Left colon (tissue), 2 donors: ENCODE measurements at regions not wholly inside any gene's neighbourhood (a gene's known extent, or its start where the extent isn't known, plus 50 kb on each side); places are given as distances from the start of the nearest gene placed in this dataset.

Experiments used
- ATAC-seq: fragments of 200-7000 bp; cut with Tn5 transposase; one replicate; pipeline ENCODE4 v1.9.1; 2020; ENCODE audit warnings: mild to moderate bottlenecking, moderate library complexity
- DNase-seq, 2 donors: peaks; one replicate each; pipeline ENCODE4 v3.0.0-alpha.2; 2020
- intact Hi-C, 2 donors: fragments of 100-400 bp; cut with DNase I in 1 of 2; cut with micrococcal nuclease in 1 of 2; formaldehyde crosslinking; loops; one replicate each; pipeline versions ENCODE4 v1.11.2 to v1.14.0; 2022; cut with DNase I, micrococcal nuclease
- donor health status: DM: no; HTN: no; CAD: no.
- donor health status: DM: yes; HTN: yes; CAD: no.

GRCh38 chr1:17957588-17958267, 149.9 kb upstream of the IGSF21 start:
- ATAC-seq: no peak

DNA sequence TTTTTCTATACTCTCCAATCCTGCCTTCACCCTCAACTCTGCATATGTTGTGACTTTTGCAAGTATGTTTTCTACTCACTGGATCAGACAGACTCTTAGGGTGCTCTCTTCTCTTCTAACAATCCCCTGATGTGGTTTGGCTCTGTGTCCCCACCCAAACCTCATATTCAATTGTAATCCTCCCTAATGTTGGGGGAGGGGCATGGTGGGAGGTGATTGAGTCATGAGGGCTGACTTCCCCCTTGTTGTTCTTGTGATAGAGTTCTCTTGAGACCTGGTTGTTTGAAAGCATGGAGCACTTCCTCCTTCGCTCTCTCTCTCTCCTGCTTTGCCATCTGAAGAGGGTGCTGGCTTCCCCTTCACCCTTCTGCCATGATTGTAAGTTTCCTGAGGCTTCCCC, 148.9 kb upstream of the IGSF21 start:
- ATAC-seq (no peak), DNase-seq (no peak)
- intact Hi-C loops: no loop called here

More at GRCh38 chr1:17957588-17958267, 149.9 kb upstream of the IGSF21 start:
- intact Hi-C loops: no loop called here
- DNase-seq: no peak

DNA sequence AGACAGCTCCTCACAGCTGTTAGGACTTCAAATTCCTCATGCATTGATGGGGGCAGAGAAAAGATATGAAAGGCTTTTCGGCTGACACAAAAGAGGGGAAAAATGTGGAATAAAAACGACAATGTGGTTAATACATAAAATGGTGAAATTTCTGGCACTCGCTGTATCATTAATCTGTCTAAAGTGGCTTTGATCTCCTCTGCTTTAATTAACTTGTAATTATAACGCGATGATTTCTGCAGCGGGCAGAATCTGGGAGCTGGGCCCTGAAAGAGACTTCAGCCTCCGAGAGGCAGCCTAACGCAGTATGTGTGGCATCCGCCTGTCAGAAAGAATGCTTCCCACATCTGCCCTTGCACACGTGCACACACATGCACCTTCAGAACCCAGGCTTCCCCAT, 144.1 kb upstream of the IGSF21 start:
- DNase-seq: no peak
- intact Hi-C loops: no loop called here
- ATAC-seq: no peak

DNA sequence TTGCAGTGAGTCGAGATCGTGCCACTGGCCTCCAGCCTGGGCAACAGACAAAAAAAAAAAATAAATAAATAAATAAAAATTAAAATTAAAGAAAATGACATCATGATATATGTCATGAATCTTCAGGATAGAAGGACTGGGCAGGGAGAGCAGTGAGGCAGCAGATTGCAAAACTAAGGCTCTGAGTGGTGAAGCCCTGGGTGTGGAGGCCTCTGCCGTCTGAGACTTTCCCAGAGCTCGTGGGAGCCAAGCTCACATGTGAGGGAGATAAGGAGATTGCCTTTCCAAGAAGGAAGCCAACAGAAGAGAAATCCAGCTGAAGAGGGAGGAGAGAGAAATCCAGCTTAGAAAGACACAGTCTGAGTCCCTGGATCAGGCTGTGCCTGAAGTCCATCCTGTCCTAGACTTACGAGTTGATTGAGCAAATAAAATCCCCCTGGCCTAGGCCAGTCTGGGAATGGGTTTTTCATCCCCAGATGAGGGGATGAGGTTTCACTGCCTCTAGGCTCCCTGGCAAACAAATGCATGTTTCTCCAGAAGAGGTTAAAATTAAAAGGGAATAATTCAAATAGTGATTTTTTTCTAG, 142.0 kb upstream of the IGSF21 start:
- no peak for DNase-seq
- intact Hi-C loops: no loop called here
- no peak for ATAC-seq

- ATAC-seq (no peak), DNase-seq (no peak)
- intact Hi-C loops: no loop called here
Observed at GRCh38 chr1:17966341-17966740, 141.3 kb upstream of the IGSF21 start.

DNA sequence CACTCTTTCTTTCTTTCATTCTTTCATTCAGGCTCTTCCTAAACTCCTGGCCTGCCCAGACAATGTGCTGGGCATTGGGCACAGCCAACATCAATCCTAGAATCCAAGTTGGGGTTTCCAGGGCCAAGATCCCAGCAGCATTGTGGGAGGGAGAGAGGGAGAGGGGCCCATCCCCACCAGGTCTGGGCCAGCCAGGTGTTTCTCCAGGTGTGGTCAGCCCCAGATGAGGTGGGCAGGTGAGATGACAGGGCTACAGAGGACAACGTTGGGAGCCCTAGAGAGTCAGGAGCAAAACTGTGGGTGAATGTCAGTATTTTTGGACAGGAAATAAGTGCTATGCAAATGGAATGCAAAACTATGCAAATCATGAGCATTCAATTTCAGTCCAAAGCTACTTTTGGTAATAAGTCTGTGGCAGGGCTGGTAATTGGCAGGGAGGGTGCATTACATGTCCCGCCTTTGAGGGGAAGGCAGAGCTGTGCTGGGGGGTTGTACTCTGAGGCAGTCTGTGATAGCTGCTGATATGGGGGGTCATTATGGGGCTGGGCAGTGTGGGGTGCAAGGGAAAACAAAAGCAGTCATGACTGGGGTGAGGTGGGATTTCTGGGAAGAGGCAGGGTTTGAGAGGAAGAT, 139.9 kb upstream of the IGSF21 start:
- intact Hi-C loops: no loop called here
- DNase-seq: no peak
- ATAC-seq: no peak

- intact Hi-C loops: no loop called here
Observed at GRCh38 chr1:17970757-17971156, 136.8 kb upstream of the IGSF21 start.

GRCh38 chr1:17973694-17974093, 133.9 kb upstream of the IGSF21 start:
- no peak for DNase-seq
- no peak for ATAC-seq
- intact Hi-C loops: no loop called here

More at GRCh38 chr1:17970757-17971156, 136.8 kb upstream of the IGSF21 start:
- no peak for DNase-seq
- ATAC-seq: no peak

GRCh38 chr1:17976854-17977253, 130.7 kb upstream of the IGSF21 start:
- ATAC-seq (no peak), DNase-seq (no peak)
- intact Hi-C loops: no loop called here

- no peak for ATAC-seq
- DNase-seq: no peak
Observed at GRCh38 chr1:17978016-17978415, 129.6 kb upstream of the IGSF21 start.

DNA sequence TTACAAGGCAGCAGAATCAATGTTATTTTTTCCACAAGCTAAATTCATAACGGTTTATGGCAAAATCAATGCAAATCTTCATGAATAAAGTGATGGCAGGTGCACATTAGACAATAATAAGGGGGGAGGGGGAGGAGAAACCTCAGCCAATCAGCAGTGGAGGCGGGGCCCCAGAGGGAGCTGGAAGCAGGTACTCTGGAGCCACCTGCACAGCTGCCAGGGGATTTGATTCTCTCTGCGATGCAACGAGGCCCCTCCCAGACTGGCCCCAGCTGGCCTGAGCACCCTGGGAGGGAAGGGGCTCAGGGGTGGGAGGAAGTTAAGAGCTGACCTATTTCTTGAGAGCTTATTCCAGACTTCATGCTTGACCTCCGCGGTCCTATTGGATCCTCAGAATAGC, 127.8 kb upstream of the IGSF21 start:
- intact Hi-C loops: no loop called here
- ATAC-seq (no peak), DNase-seq (no peak)

More at GRCh38 chr1:17978016-17978415, 129.6 kb upstream of the IGSF21 start:
- intact Hi-C loops: no loop called here

DNA sequence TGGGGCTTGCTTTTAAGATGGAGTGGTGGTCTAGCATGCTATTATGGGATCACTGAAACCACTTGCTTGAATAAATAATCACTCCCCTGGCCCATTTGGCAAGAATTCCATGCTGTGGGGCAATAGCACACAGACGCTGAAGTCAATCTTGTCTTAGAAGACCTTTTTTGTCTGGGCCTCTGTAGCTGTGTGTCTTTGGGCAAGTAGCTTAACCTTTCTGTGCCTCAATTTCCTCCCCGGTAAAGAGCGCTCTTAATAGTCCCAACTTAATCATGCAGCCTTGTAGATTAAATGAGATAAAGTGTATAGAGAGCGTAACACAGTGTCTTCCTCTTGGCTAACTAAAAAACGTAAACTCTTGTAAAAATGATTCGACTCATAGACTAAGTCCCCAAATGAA, 125.4 kb upstream of the IGSF21 start:
- ATAC-seq: no peak
- intact Hi-C loops: no loop called here
- DNase-seq: no peak

GRCh38 chr1:17984583-17984982, 123.0 kb upstream of the IGSF21 start:
- intact Hi-C loops: no loop called here
- ATAC-seq (no peak), DNase-seq (peak in 1 of 2 donors; percentile 42)

DNA sequence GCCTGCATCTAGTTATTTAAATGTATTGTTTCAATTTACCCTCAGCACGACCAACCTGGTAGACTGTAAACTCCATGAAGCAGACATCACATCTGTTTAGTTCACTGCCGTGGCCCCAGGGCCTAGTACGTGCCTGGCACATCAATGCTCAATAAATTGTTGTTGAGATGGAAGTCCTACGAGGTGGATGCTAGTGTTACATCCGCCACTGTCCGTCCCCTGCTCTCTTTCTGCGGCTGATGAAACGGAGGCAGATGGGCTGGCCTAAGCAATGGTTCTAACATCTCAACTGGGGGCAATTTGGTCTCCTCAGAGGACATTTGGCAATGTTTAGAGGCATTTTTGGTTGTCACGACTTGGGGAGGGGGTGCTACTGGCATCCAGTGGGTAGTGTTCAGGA, 121.4 kb upstream of the IGSF21 start:
- intact Hi-C loops: no loop called here
- DNase-seq (no peak), ATAC-seq (no peak)

GRCh38 chr1:17990401-17990800, 117.2 kb upstream of the IGSF21 start:
- intact Hi-C loops: no loop called here
- DNase-seq (no peak), ATAC-seq (no peak)

- intact Hi-C loops: no loop called here
- no peak for ATAC-seq
- DNase-seq: no peak
Observed at GRCh38 chr1:17991996-17992395, 115.6 kb upstream of the IGSF21 start.

DNA sequence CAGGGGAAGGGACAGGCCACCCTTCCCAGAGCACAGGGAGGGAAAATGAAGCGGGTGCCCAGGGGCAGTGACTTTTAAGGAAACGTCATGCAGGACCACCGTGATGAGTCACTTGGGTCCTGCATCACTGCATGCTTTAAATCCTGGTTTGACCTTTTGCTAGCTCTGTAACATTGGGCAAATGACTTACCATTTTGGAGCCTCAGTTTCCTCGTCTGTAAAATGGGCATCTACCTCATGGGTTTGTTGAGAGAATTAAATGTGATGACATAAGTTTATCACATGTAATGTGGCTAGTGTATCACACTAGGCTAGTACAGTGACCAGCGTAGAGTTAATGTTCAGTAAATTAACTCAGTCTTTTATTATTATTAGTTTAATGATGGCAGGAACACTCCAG, 114.8 kb upstream of the IGSF21 start:
- DNase-seq: no peak
- intact Hi-C loops: no loop called here
- ATAC-seq: no peak

GRCh38 chr1:17994046-17994445, 113.6 kb upstream of the IGSF21 start:
- intact Hi-C loops: no loop called here
- no peak for DNase-seq
- peak; percentile 33 for ATAC-seq

GRCh38 chr1:17995480-17995879, 112.1 kb upstream of the IGSF21 start:
- ATAC-seq (peak; percentile 77), DNase-seq (no peak)
- intact Hi-C loops: no loop called here

GRCh38 chr1:17998889-17999288, 108.7 kb upstream of the IGSF21 start:
- DNase-seq (no peak), ATAC-seq (no peak)
- intact Hi-C loops: no loop called here

GRCh38 chr1:17999884-18000283, 107.7 kb upstream of the IGSF21 start:
- intact Hi-C loops: no loop called here
- ATAC-seq: no peak
- no peak for DNase-seq
